Astrocyte (in vitro differentiated cells and primary cell): ENCODE measurements at regions not wholly inside any gene's neighbourhood (a gene's known extent, or its start where the extent isn't known, plus 50 kb on each side); places are given as distances from the start of the nearest gene placed in this dataset.

Experiments used
- CTCF ChIP-seq: IDR thresholded peaks from 2 replicates; pipeline ENCODE4 v1.5.1; 2011; ENCODE audit warnings: low read depth, mild to moderate bottlenecking, inconsistent platforms, low read length, moderate library complexity; ENCODE audit not compliant: insufficient read depth
- EZH2 ChIP-seq: IDR thresholded peaks from 2 replicates; pipeline ENCODE4 v1.6.1; 2012; ENCODE audit warnings: mild to moderate bottlenecking, low read length, inconsistent platforms; ENCODE audit not compliant: insufficient read depth

GRCh38 chr11:116148645-116149044 lies 624.1 kb downstream of the BUD13 start:
- TF ChIP-seq CTCF: no peak
- TF ChIP-seq EZH2: no peak
